ENCODE measurements at regions not wholly inside any gene's neighbourhood (a gene's known extent, or its start where the extent isn't known, plus 50 kb on each side); places are given as distances from the start of the nearest gene placed in this dataset.
A peak's percentile ranks its signal among the peaks of the same experiment; 100 is the strongest.

DNA sequence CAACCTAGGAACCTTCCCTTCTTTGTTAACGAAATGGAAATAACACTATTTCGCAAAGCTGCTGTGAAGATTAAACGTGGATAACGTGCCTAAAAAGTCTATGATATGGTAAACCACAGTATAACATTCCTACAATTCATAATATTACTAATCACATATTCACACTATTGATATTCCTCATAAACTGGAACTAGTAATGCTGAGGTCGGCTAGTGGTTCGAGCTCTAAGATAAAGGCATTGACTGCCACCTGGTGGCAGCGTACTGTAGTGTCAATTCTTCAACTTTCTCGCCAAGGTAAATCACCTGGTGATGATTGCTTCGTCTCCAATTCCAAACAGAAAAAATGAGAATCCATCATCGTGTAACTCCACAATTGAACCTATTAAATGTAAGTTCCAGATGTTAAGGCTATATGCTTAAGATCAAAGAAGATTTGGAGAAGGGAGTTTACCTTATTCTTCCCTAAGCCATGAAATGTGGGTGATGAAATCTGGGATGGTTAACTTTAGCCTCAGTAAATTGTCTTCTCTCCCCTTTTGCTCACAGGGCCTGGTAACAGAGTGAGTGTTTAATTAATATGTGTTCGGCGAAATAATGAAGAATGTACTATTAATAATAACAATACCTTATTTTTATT is 197.5 kb upstream of the TMEM132C start:
- Histone ChIP-seq H3K9me3 (ENCODE audit: control insufficient read depth, low read depth, low read length) (no peaks in the 10 kb centered on the region), H2BK120ac (ENCODE audit: low read depth, low read length, poor library complexity, severe bottlenecking) (no peak overlapping the region), H2BK15ac (ENCODE audit: low read depth, low read length) (no peak overlapping the region), H3K27me3 (ENCODE audit: insufficient read depth, low read length) (no peaks in the 10 kb centered on the region), H2AFZ (ENCODE audit: low read length) (no peak overlapping the region), H3K23ac (ENCODE audit: insufficient read length, low read depth, low read length) (no peak overlapping the region), H3K23me2 (ENCODE audit: insufficient read length, low read depth, low read length, poor library complexity, severe bottlenecking) (no peaks in the 10 kb centered on the region), H4K5ac (ENCODE audit: insufficient read length, low read depth, low read length) (no peak overlapping the region), H4K8ac (replicated peaks; ENCODE audit: insufficient read length, low read depth, low read length) (no peak overlapping the region), H3K56ac (ENCODE audit: insufficient read length, low read depth, low read length) (no peak overlapping the region), H3K14ac (ENCODE audit: insufficient read depth, low read length) (no peak overlapping the region), H3K79me2 (ENCODE audit: insufficient read depth, low read length) (no peaks in the 10 kb centered on the region), H3K4ac (ENCODE audit: low read depth, low read length) (no peak overlapping the region), H2AK5ac (ENCODE audit: insufficient read length, low read length) (no peak overlapping the region), H2BK12ac (ENCODE audit: insufficient read length, low read depth, low read length) (no peak overlapping the region), H4K20me1 (ENCODE audit: control insufficient read depth, insufficient read depth, insufficient read length) (no peaks in the 10 kb centered on the region), H2BK20ac (ENCODE audit: low read depth, low read length, poor library complexity, severe bottlenecking) (no peak overlapping the region), H3K27ac (ENCODE audit: insufficient read length, low read depth, low read length) (no peak overlapping the region), H4K91ac (ENCODE audit: insufficient read length, low read depth, low read length) (no peak overlapping the region), H2BK5ac (ENCODE audit: insufficient read length, low read length) (no peak overlapping the region), H3T11ph (ENCODE audit: low read length) (no peak overlapping the region), H3K4me2 (ENCODE audit: insufficient read depth, insufficient read length, low read length) (no peak overlapping the region), H3K4me1 (ENCODE audit: insufficient read depth, low read length) (no peaks in the 10 kb centered on the region), H3K79me1 (ENCODE audit: insufficient read depth, low read depth, low read length, poor library complexity, severe bottlenecking) (no peaks in the 10 kb centered on the region), H3K9ac (ENCODE audit: extremely low read depth, insufficient read length, low read length) (no peak overlapping the region), H3K18ac (ENCODE audit: insufficient read length, low read depth, low read length) (no peak overlapping the region)
- no peak overlapping the region for H3K4me3 Mint-ChIP-seq
- no peaks in the 10 kb centered on the region for H3K36me3 Mint-ChIP-seq (ENCODE audit: insufficient read depth in 1 of 3, low read depth in 3 of 3)
- DNase-seq: peak; percentile 63
- TF ChIP-seq CTCF (conservative IDR thresholded peaks at IDR 0.05): peak; percentile 90
- no peaks in the 10 kb centered on the region; a peak in 2 of 5 replicates for H3K9me3 Mint-ChIP-seq
- peaks cover 15% of the 10 kb centered on the region for H3K27me3 Mint-ChIP-seq (ENCODE audit: low read depth)
- H3K4me1 Mint-ChIP-seq: no peaks in the 10 kb centered on the region
- WGBS (ENCODE audit: extremely low coverage, insufficient read length, low lambda C conversion rate): no CpG with 5 or more reads among the region's 12 CpGs
- no peak overlapping the region for H3K27ac Mint-ChIP-seq

Measured in H9 (cell line).